Ascending aorta (tissue), 2 donors: ENCODE measurements at regions not wholly inside any gene's neighbourhood (a gene's known extent, or its start where the extent isn't known, plus 50 kb on each side); places are given as distances from the start of the nearest gene placed in this dataset.

Experiments
- DNase-seq, 2 donors: peaks; one replicate each; pipeline ENCODE4 v3.0.0-alpha.2; 2019; ENCODE audit warnings: low spot score in 2 of 2
- H3K27ac ChIP-seq, 2 donors: fragments of 200-600 bp; sonication (generic); one replicate each; pipeline ENCODE4 v1.5.1; 2016 to 2017; ENCODE audit warnings: mild to moderate bottlenecking in 1 of 2
- H3K27me3 ChIP-seq: fragments of 200-600 bp; sonication (generic); one replicate; pipeline ENCODE4 v1.5.1; 2017
- H3K36me3 ChIP-seq, 2 donors: fragments of 200-600 bp; sonication (generic); one replicate each; pipeline ENCODE4 v1.5.1; 2016
- H3K4me1 ChIP-seq, 2 donors: fragments of 200-600 bp; sonication (generic); one replicate each; pipeline ENCODE4 v1.5.1; 2016 to 2017; ENCODE audit warnings: mild to moderate bottlenecking in 1 of 2
- H3K4me3 ChIP-seq, 2 donors: fragments of 200-600 bp; sonication (generic); one replicate each; pipeline ENCODE4 v1.5.1; 2016 to 2017; ENCODE audit warnings: mild to moderate bottlenecking in 1 of 2
- H3K9me3 ChIP-seq, 2 donors: fragments of 200-600 bp; sonication (generic); one replicate each; pipeline ENCODE4 v1.5.1; 2016
- intact Hi-C: fragments of 100-400 bp; cut with DNase I; formaldehyde crosslinking; loops from one replicate; pipeline ENCODE4 v1.15.1; 2023
- TF ChIP-seq, protein P1 (sequence below), 3 experiments: fragments of 200-600 bp in 2 of 3; fragments of 450-650 bp in 1 of 3; sonication (generic) in 2 of 3; IDR thresholded peaks; one replicate each; pipeline ENCODE4 v1.5.1; 2016 to 2019; ENCODE audit warnings: antibody characterized with exemption in 3 of 3, mild to moderate bottlenecking in 1 of 3, moderate library complexity in 1 of 3

DNA sequence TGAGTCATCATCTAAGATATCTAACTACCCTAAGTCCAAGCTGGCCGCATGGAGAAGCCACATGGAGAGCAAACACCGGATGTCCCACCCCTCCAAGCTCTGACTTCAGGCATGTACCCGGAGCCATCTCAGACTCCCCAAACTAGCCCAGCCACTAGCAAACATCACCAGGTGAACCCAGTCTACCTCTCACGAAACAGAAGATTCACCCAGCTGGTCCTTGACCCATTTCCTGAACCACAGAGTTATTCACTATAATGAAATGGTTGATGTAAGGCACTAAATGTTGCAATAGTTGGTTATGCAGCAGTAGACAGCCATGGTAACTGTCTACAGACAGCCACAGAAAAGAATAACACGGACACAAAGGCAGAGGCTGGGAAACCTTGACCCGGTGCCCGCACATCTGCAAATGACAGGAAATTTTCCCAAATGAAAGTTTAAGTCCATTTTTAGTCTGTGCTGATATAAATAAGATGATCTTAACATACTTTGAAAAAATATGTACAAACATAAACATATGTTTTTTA, 265.5 kb upstream of the ATP10A start:
- Histone ChIP-seq H3K4me1 (no peaks in the 10 kb centered on the region), H3K36me3 (no peaks in the 10 kb centered on the region), H3K9me3 (no peaks in the 10 kb centered on the region), H3K27ac (no peak overlapping the region), H3K27me3 (no peaks in the 10 kb centered on the region), H3K4me3 (no peak overlapping the region)
- intact Hi-C loops: no loop called here
- TF ChIP-seq, protein P1, sequence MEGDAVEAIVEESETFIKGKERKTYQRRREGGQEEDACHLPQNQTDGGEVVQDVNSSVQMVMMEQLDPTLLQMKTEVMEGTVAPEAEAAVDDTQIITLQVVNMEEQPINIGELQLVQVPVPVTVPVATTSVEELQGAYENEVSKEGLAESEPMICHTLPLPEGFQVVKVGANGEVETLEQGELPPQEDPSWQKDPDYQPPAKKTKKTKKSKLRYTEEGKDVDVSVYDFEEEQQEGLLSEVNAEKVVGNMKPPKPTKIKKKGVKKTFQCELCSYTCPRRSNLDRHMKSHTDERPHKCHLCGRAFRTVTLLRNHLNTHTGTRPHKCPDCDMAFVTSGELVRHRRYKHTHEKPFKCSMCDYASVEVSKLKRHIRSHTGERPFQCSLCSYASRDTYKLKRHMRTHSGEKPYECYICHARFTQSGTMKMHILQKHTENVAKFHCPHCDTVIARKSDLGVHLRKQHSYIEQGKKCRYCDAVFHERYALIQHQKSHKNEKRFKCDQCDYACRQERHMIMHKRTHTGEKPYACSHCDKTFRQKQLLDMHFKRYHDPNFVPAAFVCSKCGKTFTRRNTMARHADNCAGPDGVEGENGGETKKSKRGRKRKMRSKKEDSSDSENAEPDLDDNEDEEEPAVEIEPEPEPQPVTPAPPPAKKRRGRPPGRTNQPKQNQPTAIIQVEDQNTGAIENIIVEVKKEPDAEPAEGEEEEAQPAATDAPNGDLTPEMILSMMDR (IDR thresholded peaks at IDR 0.05): no peak
- no peak for DNase-seq

DNA sequence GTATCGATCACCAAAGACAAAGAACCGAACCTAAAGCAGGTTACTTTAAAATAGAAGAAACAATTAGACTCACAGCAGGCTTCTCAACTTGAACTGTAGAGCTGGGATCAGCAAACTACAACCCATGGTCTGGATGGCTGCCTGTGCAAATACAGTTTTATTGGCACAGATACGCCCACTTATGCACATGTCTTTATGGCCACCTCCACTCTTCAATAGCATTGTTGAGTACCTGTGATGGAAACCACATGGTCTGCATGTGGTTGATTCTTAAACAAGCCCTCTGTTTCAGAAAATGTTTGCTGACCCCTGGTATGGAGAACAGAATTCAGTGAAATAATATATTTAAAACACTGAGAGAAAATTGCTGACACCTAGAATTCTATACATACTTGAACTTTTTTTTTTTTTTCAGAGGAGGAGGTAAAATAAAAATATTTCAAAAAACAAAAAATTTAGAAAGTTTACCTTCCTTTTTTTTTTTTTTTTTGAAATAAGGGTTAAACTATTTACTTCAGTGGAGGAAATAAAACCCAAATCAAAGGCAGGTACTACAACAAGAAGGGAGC, 263.8 kb upstream of the ATP10A start:
- DNase-seq: no peak

DNA sequence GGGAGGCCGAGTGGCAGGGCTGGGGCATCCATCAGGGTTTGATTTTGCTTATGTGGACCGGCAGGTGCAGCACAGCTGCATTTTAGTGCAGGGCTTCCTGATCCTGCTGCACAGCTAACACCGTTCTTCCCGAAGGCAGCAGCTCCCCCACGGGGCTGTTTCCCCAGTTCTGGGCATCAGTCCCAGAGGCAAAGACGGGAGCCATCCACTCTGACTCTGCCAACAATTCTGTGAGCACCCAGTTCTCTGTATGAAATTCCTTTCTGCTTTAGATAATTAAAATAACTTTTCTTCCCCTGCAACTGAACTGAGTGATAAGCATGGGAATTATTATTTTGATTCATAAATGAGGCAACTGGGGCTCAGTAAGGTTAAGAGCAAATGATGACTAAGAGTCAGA, 262.9 kb upstream of the ATP10A start:
- intact Hi-C loops: no loop called here
- TF ChIP-seq, protein P1 (IDR thresholded peaks at IDR 0.05): no peak
- DNase-seq: no peak
- no peaks in the 10 kb centered on the region for H3K27me3 ChIP-seq
- H3K27ac ChIP-seq: no peak overlapping the region
- no peaks in the 10 kb centered on the region for H3K36me3 ChIP-seq
- no peaks in the 10 kb centered on the region for H3K4me1 ChIP-seq
- H3K9me3 ChIP-seq: no peaks in the 10 kb centered on the region
- H3K4me3 ChIP-seq: no peak overlapping the region

More for the DNA sequence above, 263.8 kb upstream of the ATP10A start:
- no peaks in the 10 kb centered on the region for H3K36me3 ChIP-seq
- TF ChIP-seq, protein P1 (IDR thresholded peaks at IDR 0.05): no peak
- intact Hi-C loops: no loop called here
- no peaks in the 10 kb centered on the region for H3K9me3 ChIP-seq
- H3K4me3 ChIP-seq: no peak overlapping the region
- no peaks in the 10 kb centered on the region for H3K27me3 ChIP-seq
- H3K27ac ChIP-seq: no peak overlapping the region
- no peaks in the 10 kb centered on the region for H3K4me1 ChIP-seq

DNA sequence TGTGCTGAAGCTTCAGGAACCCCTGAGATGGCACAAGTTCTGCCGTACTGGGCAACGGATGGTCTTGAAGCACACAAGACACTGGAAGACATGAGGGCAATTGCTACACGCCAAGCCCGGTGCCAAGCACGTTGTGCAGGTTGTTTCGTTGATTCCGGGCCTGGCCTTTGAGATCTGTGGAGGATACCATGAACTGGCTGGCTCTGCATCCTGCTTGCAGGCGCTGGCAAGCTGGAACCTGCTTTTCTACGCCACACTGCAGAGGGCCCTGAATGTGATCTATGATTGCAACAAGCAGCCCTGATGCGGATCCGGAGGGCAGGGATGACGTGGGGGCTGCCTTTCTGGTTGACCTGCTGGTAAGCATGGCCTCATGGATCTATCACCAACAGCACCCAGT, 262.5 kb upstream of the ATP10A start:
- intact Hi-C loops: no loop called here
- no peaks in the 10 kb centered on the region for H3K9me3 ChIP-seq
- no peaks in the 10 kb centered on the region for H3K4me1 ChIP-seq
- no peak overlapping the region for H3K27ac ChIP-seq
- no peak for DNase-seq
- no peaks in the 10 kb centered on the region for H3K36me3 ChIP-seq
- H3K4me3 ChIP-seq: no peak overlapping the region
- H3K27me3 ChIP-seq: no peaks in the 10 kb centered on the region
- TF ChIP-seq, protein P1 (IDR thresholded peaks at IDR 0.05): no peak

DNA sequence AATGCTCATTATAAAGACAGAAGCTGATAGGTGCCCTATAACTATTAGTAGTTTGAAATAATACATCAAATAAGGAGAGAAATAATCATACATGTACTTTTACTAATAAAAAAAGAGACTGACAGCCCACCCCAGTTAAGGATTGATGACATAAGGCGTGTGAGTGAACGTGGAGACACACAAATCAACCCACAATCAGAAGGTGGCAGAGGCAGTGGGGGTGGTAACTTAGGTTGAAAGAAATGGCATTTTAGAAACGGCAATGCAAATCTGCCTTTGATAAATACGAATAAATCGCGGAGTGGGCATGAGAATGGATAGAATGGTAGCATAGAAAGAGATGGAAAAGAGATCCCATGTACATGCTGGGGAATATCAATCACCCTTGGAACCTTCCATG, 256.2 kb upstream of the ATP10A start:
- no peaks in the 10 kb centered on the region for H3K27me3 ChIP-seq
- H3K4me1 ChIP-seq: no peaks in the 10 kb centered on the region
- no peaks in the 10 kb centered on the region for H3K9me3 ChIP-seq
- intact Hi-C loops: no loop called here
- TF ChIP-seq, protein P1 (IDR thresholded peaks at IDR 0.05): no peak
- H3K4me3 ChIP-seq: no peak overlapping the region
- no peak overlapping the region for H3K27ac ChIP-seq
- H3K36me3 ChIP-seq: no peaks in the 10 kb centered on the region
- DNase-seq: no peak
